ENCODE measurements at regions not wholly inside any gene's neighbourhood (a gene's known extent, or its start where the extent isn't known, plus 50 kb on each side); places are given as distances from the start of the nearest gene placed in this dataset.
"Not testable (repeated sequence)": the region's sequence is repeated elsewhere in the genome, so short reads cannot be mapped to it uniquely, and the experiment has no call there.

- no peak for DNase-seq (ENCODE audit: extremely low read depth, low read depth)
- TF ChIP-seq CTCF (IDR thresholded peaks at IDR 0.05; ENCODE audit: low read depth, low read length), result no peak
Observed at GRCh38 chr6:157741948-157742556, 81.0 kb upstream of the SNX9 start.

GRCh38 chr6:157744102-157744601, 78.9 kb upstream of the SNX9 start:
- no peak for DNase-seq (ENCODE audit: extremely low read depth, low read depth)
- no peak for TF ChIP-seq CTCF (IDR thresholded peaks at IDR 0.05; ENCODE audit: low read depth, low read length)

GRCh38 chr6:157746897-157747296, 76.1 kb upstream of the SNX9 start:
- no peak for DNase-seq (ENCODE audit: extremely low read depth, low read depth)
- TF ChIP-seq CTCF (IDR thresholded peaks at IDR 0.05; ENCODE audit: low read depth, low read length), result no peak

GRCh38 chr6:157747370-157747769, 75.7 kb upstream of the SNX9 start:
- no peak for DNase-seq (ENCODE audit: extremely low read depth, low read depth)
- TF ChIP-seq CTCF (IDR thresholded peaks at IDR 0.05; ENCODE audit: low read depth, low read length), result no peak

- no peak for TF ChIP-seq CTCF (IDR thresholded peaks at IDR 0.05; ENCODE audit: low read depth, low read length)
- DNase-seq (ENCODE audit: extremely low read depth, low read depth), result no peak
Observed at GRCh38 chr6:157748839-157749571, 74.0 kb upstream of the SNX9 start.

- not testable (repeated sequence) for DNase-seq (ENCODE audit: extremely low read depth, low read depth)
Observed at GRCh38 chr6:157750973-157751372, 72.1 kb upstream of the SNX9 start.

GRCh38 chr6:157751547-157752200, 71.4 kb upstream of the SNX9 start:
- TF ChIP-seq CTCF (IDR thresholded peaks at IDR 0.05; ENCODE audit: low read depth, low read length), result no peak
- DNase-seq (ENCODE audit: extremely low read depth, low read depth), result no peak

GRCh38 chr6:157752879-157753278, 70.2 kb upstream of the SNX9 start:
- DNase-seq (ENCODE audit: extremely low read depth, low read depth), result not testable (repeated sequence)

Measured in AG09319 (cell line).